Right atrium auricular region (tissue), 2 donors: ENCODE measurements at regions not wholly inside any gene's neighbourhood (a gene's known extent, or its start where the extent isn't known, plus 50 kb on each side); places are given as distances from the start of the nearest gene placed in this dataset.
"Not testable (repeated sequence)": the region's sequence is repeated elsewhere in the genome, so short reads cannot be mapped to it uniquely, and the experiment has no call there.

Experiments used
- DNase-seq: peaks from one replicate; pipeline ENCODE4 v3.0.0-alpha.2; 2019; ENCODE audit warnings: low spot score
- H3K27ac ChIP-seq, 2 donors: fragments of 200-600 bp; sonication (generic); 1 replicate in 1 of 2; 2 replicates in 1 of 2; pipeline ENCODE4 v1.5.1; 2016 to 2019
- H3K27me3 ChIP-seq, 2 donors: fragments of 200-600 bp; sonication (generic); one replicate each; pipeline versions ENCODE4 v1.5.1 to v1.6.0; 2017 to 2019
- H3K36me3 ChIP-seq: fragments of 200-600 bp; sonication (generic); one replicate; pipeline ENCODE4 v1.5.1; 2016
- H3K4me1 ChIP-seq, 2 donors: fragments of 200-600 bp; sonication (generic); one replicate each; pipeline versions ENCODE4 v1.5.1 to v1.6.0; 2017 to 2019
- H3K4me3 ChIP-seq, 2 donors: fragments of 200-600 bp; sonication (generic); 1 replicate in 1 of 2; 2 replicates in 1 of 2; pipeline ENCODE4 v1.5.1; 2017 to 2019; ENCODE audit warnings: mild to moderate bottlenecking in 1 of 2, moderate library complexity in 1 of 2
- H3K9me3 ChIP-seq, 2 donors: fragments of 200-600 bp; sonication (generic); one replicate each; pipeline ENCODE4 v1.5.1; 2019
- CTCF ChIP-seq, 2 donors: fragments of 200-600 bp; sonication (generic); IDR thresholded peaks; one replicate each; pipeline ENCODE4 v1.5.1; 2019; ENCODE audit warnings: antibody characterized with exemption in 2 of 2

GRCh38 chr7:56328327-56328726 is 212.1 kb upstream of the NUPR2 start:
- not testable (repeated sequence) for H3K27me3 ChIP-seq, DNase-seq, H3K4me3 ChIP-seq, H3K9me3 ChIP-seq, H3K4me1 ChIP-seq, H3K27ac ChIP-seq, H3K36me3 ChIP-seq

GRCh38 chr7:56290548-56290947 is 174.3 kb upstream of the NUPR2 start:
- no peaks in the 10 kb centered on the region for H3K9me3 ChIP-seq
- TF ChIP-seq CTCF (IDR thresholded peaks at IDR 0.05) = no peak
- no peaks in the 10 kb centered on the region for H3K36me3 ChIP-seq
- no peak overlapping the region for H3K4me3 ChIP-seq
- no peak overlapping the region for H3K27ac ChIP-seq
- H3K27me3 ChIP-seq = no peaks in the 10 kb centered on the region
- no peaks in the 10 kb centered on the region for H3K4me1 ChIP-seq
- no peak for DNase-seq

GRCh38 chr7:56287429-56288138 is 171.4 kb upstream of the NUPR2 start:
- Histone ChIP-seq H3K4me1 (no peaks in the 10 kb centered on the region), H3K9me3 (no peaks in the 10 kb centered on the region), H3K27ac (no peak overlapping the region), H3K27me3 (no peaks in the 10 kb centered on the region), H3K36me3 (no peaks in the 10 kb centered on the region), H3K4me3 (peak overlapping the region; percentile 15 to 48)
- no peak for DNase-seq
- TF ChIP-seq CTCF (IDR thresholded peaks at IDR 0.05) = no peak

- no peak for TF ChIP-seq CTCF (IDR thresholded peaks at IDR 0.05)
- no peaks in the 10 kb centered on the region for H3K9me3 ChIP-seq
- H3K27ac ChIP-seq = no peak overlapping the region
- H3K27me3 ChIP-seq = no peaks in the 10 kb centered on the region
- H3K4me3 ChIP-seq = no peak overlapping the region
- no peaks in the 10 kb centered on the region for H3K36me3 ChIP-seq
- no peaks in the 10 kb centered on the region for H3K4me1 ChIP-seq
- DNase-seq = no peak
These were observed 139.9 kb upstream of the NUPR2 start for GRCh38 chr7:56256108-56256507.

GRCh38 chr7:56250135-56250534 is 133.9 kb upstream of the NUPR2 start:
- Histone ChIP-seq H3K9me3 (peaks cover 0 to 7% of the 10 kb centered on the region in 2 donors), H3K4me3 (no peak overlapping the region), H3K27me3 (no peaks in the 10 kb centered on the region), H3K4me1 (no peaks in the 10 kb centered on the region), H3K27ac (no peak overlapping the region), H3K36me3 (no peaks in the 10 kb centered on the region)
- DNase-seq = no peak
- TF ChIP-seq CTCF (IDR thresholded peaks at IDR 0.05) = no peak

GRCh38 chr7:56229631-56230030 is 113.4 kb upstream of the NUPR2 start:
- no peaks in the 10 kb centered on the region for H3K9me3 ChIP-seq
- no peak overlapping the region for H3K27ac ChIP-seq
- no peak for TF ChIP-seq CTCF (IDR thresholded peaks at IDR 0.05)
- H3K36me3 ChIP-seq = no peaks in the 10 kb centered on the region
- peak; percentile 18 for DNase-seq
- no peak overlapping the region for H3K4me3 ChIP-seq
- H3K27me3 ChIP-seq = no peaks in the 10 kb centered on the region
- no peaks in the 10 kb centered on the region for H3K4me1 ChIP-seq
